H1 (cell line): ENCODE measurements at regions not wholly inside any gene's neighbourhood (a gene's known extent, or its start where the extent isn't known, plus 50 kb on each side); places are given as distances from the start of the nearest gene placed in this dataset.

Experiments used
- CTCF ChIA-PET: fragments of 300-600 bp; sonication (Branson Sonifier 250); formaldehyde crosslinking; loops from one replicate; lab custom pipeline; 2021; ENCODE audit not compliant: partially characterized antibody; lab: Charles Lee
- POLR2A ChIA-PET: fragments of 300-600 bp; sonication (Branson Sonifier 250); formaldehyde crosslinking; loops from one replicate; lab custom pipeline; 2021; ENCODE audit warnings: inconsistent platforms; ENCODE audit not compliant: partially characterized antibody; lab: Charles Lee
- DNase-seq, 2 experiments: peaks; one replicate each; pipeline versions ENCODE4 v3.0.0 to v3.0.0-alpha.2; 2010 to 2022; ENCODE audit warnings: low spot score in 2 of 2, low read depth in 1 of 2, mixed read lengths in 1 of 2
- FAIRE-seq: peaks from 2 replicates; lab custom pipeline; 2011; peaks lifted over from hg19 to GRCh38; lab: Jason Lieb, UNC
- H2AFZ ChIP-seq: 2 replicates; pipeline ENCODE4 v1.8.1; 2012; ENCODE audit warnings: low read length, inconsistent platforms
- H2AK5ac ChIP-seq: 2 replicates; pipeline ENCODE4 v1.6.1; 2013; ENCODE audit warnings: low read depth, low read length
- H2BK120ac ChIP-seq: replicated peaks from 2 replicates; pipeline ENCODE3; 2013; ENCODE audit warnings: low read depth, low read length, inconsistent platforms
- H2BK12ac ChIP-seq: 2 replicates; pipeline ENCODE4 v1.6.1; 2013; ENCODE audit warnings: low read depth, low read length
- H2BK15ac ChIP-seq: 2 replicates; pipeline ENCODE4 v1.6.1; 2013; ENCODE audit warnings: low read length
- H2BK20ac ChIP-seq: 2 replicates; pipeline ENCODE4 v1.6.1; 2013; ENCODE audit warnings: low read length
- H2BK5ac ChIP-seq: 2 replicates; pipeline ENCODE4 v1.6.1; 2013; ENCODE audit warnings: low read depth, low read length
- H3K14ac ChIP-seq: 2 replicates; pipeline ENCODE4 v1.6.1; 2013; ENCODE audit warnings: inconsistent platforms; ENCODE audit not compliant: insufficient read length
- H3K18ac ChIP-seq: 2 replicates; pipeline ENCODE4 v1.6.1; 2013; ENCODE audit warnings: low read length; ENCODE audit errors: extremely low read depth
- H3K23ac ChIP-seq: 2 replicates; pipeline ENCODE4 v1.6.1; 2013; ENCODE audit warnings: inconsistent platforms; ENCODE audit not compliant: insufficient read length
- H3K23me2 ChIP-seq: 2 replicates; pipeline ENCODE4 v1.6.1; 2013; ENCODE audit warnings: low read depth, low read length
- H3K27ac ChIP-seq: 2 replicates; pipeline ENCODE4 v1.6.1; 2011; ENCODE audit warnings: low read depth, low read length, inconsistent platforms
- H3K27me3 ChIP-seq, 4 experiments: replicated peaks in 1 of 4; 1 replicate in 1 of 4; 2 replicates in 3 of 4; pipeline versions ENCODE4 v1.6.1 to v1.8.1; 2011 to 2013; ENCODE audit warnings: low read length in 3 of 4, mild to moderate bottlenecking in 3 of 4, inconsistent platforms in 2 of 4, mixed read lengths in 2 of 4, moderate library complexity in 1 of 4; ENCODE audit not compliant: control insufficient read depth in 3 of 4, insufficient read depth in 3 of 4; ENCODE audit errors: extremely low read depth in 1 of 4
- H3K36me3 ChIP-seq, 4 experiments: 2 replicates each; pipeline versions ENCODE4 v1.6.1 to v1.8.1; 2011 to 2013; ENCODE audit warnings: mild to moderate bottlenecking in 4 of 4, low read length in 3 of 4, moderate library complexity in 2 of 4, control low read depth in 1 of 4, inconsistent platforms in 1 of 4; ENCODE audit not compliant: insufficient read depth in 4 of 4, control insufficient read depth in 2 of 4
- H3K4ac ChIP-seq: replicated peaks from 2 replicates; pipeline ENCODE3; 2013; ENCODE audit warnings: low read length, low read depth, mixed read lengths, inconsistent platforms; ENCODE audit not compliant: insufficient read length
- H3K4me1 ChIP-seq, 4 experiments: replicated peaks in 1 of 4; 1 replicate in 1 of 4; 2 replicates in 3 of 4; pipeline versions ENCODE4 v1.6.1 to v1.8.1; 2011 to 2013; ENCODE audit warnings: low read length in 3 of 4, inconsistent platforms in 2 of 4, mixed read lengths in 1 of 4; ENCODE audit not compliant: insufficient read depth in 4 of 4, control insufficient read depth in 3 of 4
- H3K4me2 ChIP-seq, 2 experiments: 2 replicates each; pipeline versions ENCODE4 v1.6.1 to v1.8.1; 2011 to 2013; ENCODE audit warnings: low read depth in 2 of 2, low read length in 2 of 2, control low read depth in 1 of 2, inconsistent platforms in 1 of 2, mild to moderate bottlenecking in 1 of 2; ENCODE audit not compliant: insufficient read depth in 1 of 2
- H3K4me3 ChIP-seq, 4 experiments: fragments of 200-600, 300-600 bp in 1 of 4; sonication (generic), shearing (Covaris generic), sonication (Bioruptor Twin) in 1 of 4; 2 replicates each; pipeline versions ENCODE4 v1.5.1 to v1.8.1; 2011 to 2016; ENCODE audit warnings: low read length in 4 of 4, low read depth in 3 of 4, control low read depth in 2 of 4, inconsistent platforms in 2 of 4, mild to moderate bottlenecking in 2 of 4, mixed read lengths in 1 of 4, moderate library complexity in 1 of 4; ENCODE audit not compliant: insufficient read depth in 2 of 4; ENCODE audit errors: extremely low read depth in 1 of 4
- H3K56ac ChIP-seq: replicated peaks from 2 replicates; pipeline ENCODE3; 2013; ENCODE audit warnings: low read depth, mild to moderate bottlenecking, mixed read lengths, low read length, inconsistent platforms; ENCODE audit not compliant: insufficient read length
- H3K79me1 ChIP-seq: 2 replicates; pipeline ENCODE4 v1.6.1; 2013; ENCODE audit warnings: low read depth, low read length, control low read depth
- H3K79me2 ChIP-seq, 2 experiments: 2 replicates each; pipeline versions ENCODE4 v1.6.1 to v1.8.1; 2012 to 2013; ENCODE audit warnings: low read length in 2 of 2, mild to moderate bottlenecking in 2 of 2, inconsistent platforms in 1 of 2; ENCODE audit not compliant: insufficient read depth in 2 of 2, control insufficient read depth in 1 of 2
- H3K9ac ChIP-seq, 4 experiments: replicated peaks in 1 of 4; 1 replicate in 1 of 4; 2 replicates in 3 of 4; pipeline versions ENCODE4 v1.6.1 to v1.8.1; 2011 to 2013; ENCODE audit warnings: low read depth in 3 of 4, low read length in 3 of 4, control low read depth in 2 of 4, mild to moderate bottlenecking in 2 of 4, moderate library complexity in 2 of 4, inconsistent platforms in 1 of 4; ENCODE audit errors: extremely low read depth in 1 of 4
- H3K9me3 ChIP-seq, 2 experiments: 2 replicates each; pipeline versions ENCODE4 v1.6.1 to v1.8.1; 2012 to 2013; ENCODE audit warnings: mild to moderate bottlenecking in 2 of 2, moderate library complexity in 2 of 2, control low read depth in 1 of 2, inconsistent platforms in 1 of 2, low read depth in 1 of 2, low read length in 1 of 2, mixed read lengths in 1 of 2; ENCODE audit not compliant: insufficient read depth in 2 of 2
- H4K20me1 ChIP-seq, 2 experiments: replicated peaks in 1 of 2; 2 replicates each; pipeline versions ENCODE3 to v1.8.1; 2011 to 2013; ENCODE audit warnings: inconsistent platforms in 2 of 2, low read length in 2 of 2, mild to moderate bottlenecking in 1 of 2; ENCODE audit not compliant: insufficient read depth in 2 of 2, control insufficient read depth in 1 of 2
- H4K5ac ChIP-seq: 2 replicates; pipeline ENCODE4 v1.6.1; 2013; ENCODE audit warnings: low read length, low read depth, mixed read lengths, inconsistent platforms; ENCODE audit not compliant: insufficient read length
- H4K8ac ChIP-seq: 2 replicates; pipeline ENCODE4 v1.8.0; 2013; ENCODE audit warnings: mild to moderate bottlenecking, moderate library complexity, low read length, inconsistent platforms; ENCODE audit not compliant: insufficient read depth; ENCODE audit errors: extremely low read depth
- H4K91ac ChIP-seq: replicated peaks from 2 replicates; pipeline ENCODE3; 2013; ENCODE audit warnings: low read length, mixed read lengths, inconsistent platforms; ENCODE audit not compliant: insufficient read length
- ATF3 ChIP-seq: IDR thresholded peaks from 2 replicates; pipeline ENCODE4 v1.6.1; 2011; ENCODE audit warnings: low read depth, mild to moderate bottlenecking, low read length; ENCODE audit not compliant: insufficient read depth
- CHD1 ChIP-seq: IDR thresholded peaks from 2 replicates; pipeline ENCODE4 v1.6.1; 2012; ENCODE audit warnings: low read depth, low read length, improper control_type of control experiment
- E2F6 ChIP-seq: IDR thresholded peaks from 2 replicates; pipeline ENCODE4 v1.6.1; 2012; ENCODE audit warnings: inconsistent platforms
- HDAC2 ChIP-seq, 2 experiments: fragments of 300-600 bp in 1 of 2; sonication (generic) in 1 of 2; IDR thresholded peaks; 2 replicates each; pipeline ENCODE4 v1.6.1; 2011 to 2012; ENCODE audit warnings: low read depth in 2 of 2, low read length in 2 of 2, mild to moderate bottlenecking in 2 of 2, moderate library complexity in 2 of 2, borderline replicate concordance in 1 of 2, inconsistent platforms in 1 of 2
- JUN ChIP-seq: IDR thresholded peaks from 2 replicates; pipeline ENCODE4 v1.6.1; 2011; ENCODE audit warnings: low read depth, mild to moderate bottlenecking, improper control_type of control experiment, low read length
- NRF1 ChIP-seq: IDR thresholded peaks from 2 replicates; pipeline ENCODE4 v1.6.1; 2011; ENCODE audit warnings: mild to moderate bottlenecking, low read depth, low read length, improper control_type of control experiment
- POLR2AphosphoS5 ChIP-seq: IDR thresholded peaks from 2 replicates; pipeline ENCODE4 v1.6.1; 2011; ENCODE audit warnings: low read depth, low read length
- RAD21 ChIP-seq, 2 experiments: IDR thresholded peaks in 1 of 2; conservative IDR thresholded peaks in 1 of 2; 2 replicates each; pipeline ENCODE4 v1.6.1; 2011; ENCODE audit warnings: low read depth in 2 of 2, low read length in 2 of 2, improper control_type of control experiment in 1 of 2, inconsistent platforms in 1 of 2, mild to moderate bottlenecking in 1 of 2, moderate library complexity in 1 of 2
- SP1 ChIP-seq: IDR thresholded peaks from 2 replicates; pipeline ENCODE4 v1.6.1; 2011; ENCODE audit warnings: low read depth, low read length
- SRF ChIP-seq: IDR thresholded peaks from 2 replicates; pipeline ENCODE4 v1.6.1; 2011; ENCODE audit warnings: mild to moderate bottlenecking, low read depth, low read length, moderate library complexity
- SUZ12 ChIP-seq: fragments of 200-600 bp; sonication (generic); IDR thresholded peaks from 2 replicates; pipeline ENCODE4 v1.6.1; 2012; ENCODE audit warnings: mild to moderate bottlenecking, inconsistent platforms, low read length, moderate library complexity, mixed read lengths
- WGBS, 2 experiments: shearing (Covaris generic) in 1 of 2; methylation state at CpG; one replicate each; pipeline versions ENCODE4 v1.1.6 to v1.1.7; 2013 to 2015; ENCODE audit warnings: low lambda C conversion rate in 2 of 2, mixed read lengths in 2 of 2, inconsistent platforms in 1 of 2, low coverage in 1 of 2, missing lambda C conversion rate in 1 of 2; ENCODE audit not compliant: insufficient replicate concordance in 2 of 2, insufficient coverage in 1 of 2, insufficient read length in 1 of 2; ENCODE audit errors: extremely low coverage in 1 of 2, missing lambda C conversion rate in 1 of 2; 5-methylcytosine and 5-hydroxymethylcytosine counted together

GRCh38 chr22:48270731-48271130 is 1508.3 kb downstream of the TBC1D22A start:
- no peak overlapping the region for H2AK5ac ChIP-seq
- ChIA-PET POLR2A (no interaction called here), CTCF (interaction anchor here (0.8 kb wide), 1 partner anchor 30 kb away, joined by 3 read pairs; no protein-coding TSS in a partner anchor)
- H4K20me1 ChIP-seq: peaks cover 0 to 6% of the 10 kb centered on the region in 2 experiments
- no peak overlapping the region for H3K27ac ChIP-seq
- H3K56ac ChIP-seq: no peak overlapping the region
- no peak overlapping the region for H3K14ac ChIP-seq
- DNase-seq: no peak
- no peak for FAIRE-seq
- no peaks in the 10 kb centered on the region for H3K36me3 ChIP-seq
- no peak overlapping the region for H3K23ac ChIP-seq
- H2BK5ac ChIP-seq: no peak overlapping the region
- no peak overlapping the region for H3K9ac ChIP-seq
- H3K79me2 ChIP-seq: no peaks in the 10 kb centered on the region; a peak in 1 of 4 replicates
- H3K4me2 ChIP-seq: no peak overlapping the region
- no peak overlapping the region for H2BK120ac ChIP-seq
- H3K27me3 ChIP-seq: no peaks in the 10 kb centered on the region; a peak in 1 of 7 replicates
- H4K8ac ChIP-seq: no peak overlapping the region
- H3K4ac ChIP-seq: no peak overlapping the region
- no peaks in the 10 kb centered on the region for H3K9me3 ChIP-seq
- 0 out of 7 replicates have a peak, but pooled peaks cover 0 to 3% (median 0%) of the 10 kb centered on the region in 4 experiments for H3K4me1 ChIP-seq
- H4K5ac ChIP-seq: no peak overlapping the region
- no peak overlapping the region for H3K18ac ChIP-seq
- H2AFZ ChIP-seq: no peak overlapping the region
- TF ChIP-seq HDAC2 (IDR thresholded peaks at IDR 0.05; ENCODE audit: borderline replicate concordance in 1 of 2, low read depth in 2 of 2, low read length in 2 of 2) (no peak), ATF3 (no peak), SUZ12 (no peak), SP1 (no peak), NRF1 (no peak), JUN (no peak), POLR2AphosphoS5 (no peak), SRF (no peak), RAD21 (IDR thresholded peaks at IDR 0.05 in 1 of 2, conservative IDR thresholded peaks at IDR 0.05 in 1 of 2; ENCODE audit: low read depth in 2 of 2, low read length in 2 of 2) (no peak), E2F6 (no peak), CHD1 (no peak)
- 95% methylated on average over 6 of the region's 6 CpGs; no CpG with 5 or more reads in 1 of the 2 experiments for WGBS, 2 experiments
- peaks cover 10% of the 10 kb centered on the region; the same call in 1 of the 2 replicates for H3K23me2 ChIP-seq
- H3K4me3 ChIP-seq: no peak overlapping the region
- no peak overlapping the region for H2BK15ac ChIP-seq
- no peak overlapping the region for H4K91ac ChIP-seq
- no peaks in the 10 kb centered on the region for H3K79me1 ChIP-seq
- H2BK12ac ChIP-seq: no peak overlapping the region
- no peak overlapping the region for H2BK20ac ChIP-seq
